WTC11 (cell line): ENCODE measurements at regions not wholly inside any gene's neighbourhood (a gene's known extent, or its start where the extent isn't known, plus 50 kb on each side); places are given as distances from the start of the nearest gene placed in this dataset.

Experiments
- ATAC-seq: fragments of 200-7000 bp; cut with Tn5 transposase; 2 replicates; pipeline ENCODE4 v1.10.0; 2021; ENCODE audit warnings: mild to moderate bottlenecking, moderate library complexity
- CTCF ChIA-PET: fragments of 300-600 bp; sonication (Branson Sonifier 250); formaldehyde crosslinking; loops from one replicate; lab custom pipeline; 2021; ENCODE audit warnings: antibody characterized with exemption; lab: Charles Lee
- POLR2A ChIA-PET: fragments of 350-600 bp; sonication (Branson Sonifier 250); formaldehyde crosslinking; loops from one replicate; lab custom pipeline; 2021; ENCODE audit warnings: antibody characterized with exemption; lab: Charles Lee
- DNase-seq: peaks from one replicate; pipeline ENCODE4 v3.0.0; 2021; ENCODE audit warnings: low spot score
- H3K27ac Mint-ChIP-seq: 2 replicates; pipeline ENCODE4 v1.8.0; 2021; ENCODE audit warnings: mixed read lengths
- H3K27me3 Mint-ChIP-seq: 2 replicates; pipeline ENCODE4 v1.8.0; 2021; ENCODE audit warnings: low read depth, mild to moderate bottlenecking, moderate library complexity, mixed read lengths
- H3K36me3 Mint-ChIP-seq: 2 replicates; pipeline ENCODE4 v1.8.0; 2021; ENCODE audit warnings: mixed read lengths
- H3K4me1 Mint-ChIP-seq: 2 replicates; pipeline ENCODE4 v1.8.0; 2022; ENCODE audit warnings: mixed read lengths
- H3K4me3 Mint-ChIP-seq: 2 replicates; pipeline ENCODE4 v1.8.0; 2021; ENCODE audit warnings: mild to moderate bottlenecking, moderate library complexity, mixed read lengths
- H3K9me3 Mint-ChIP-seq: 2 replicates; pipeline ENCODE4 v1.8.0; 2021; ENCODE audit warnings: mixed read lengths
- ATF2 ChIP-seq: sonication (generic); formaldehyde crosslinking; IDR thresholded peaks from 2 replicates; pipeline ENCODE4 v1.8.1; 2022; ENCODE audit warnings: low read depth, missing genetic modification reagents, borderline replicate concordance
- CREM ChIP-seq: sonication (generic); formaldehyde crosslinking; IDR thresholded peaks from 2 replicates; pipeline ENCODE4 v1.8.1; 2022; ENCODE audit warnings: mild to moderate bottlenecking, missing genetic modification reagents, moderate library complexity
- ELF4 ChIP-seq: sonication (generic); formaldehyde crosslinking; IDR thresholded peaks from 2 replicates; pipeline ENCODE4 v1.8.1; 2022; ENCODE audit warnings: low read depth, mild to moderate bottlenecking, moderate library complexity, missing genetic modification reagents
- FOXJ3 ChIP-seq: sonication (generic); formaldehyde crosslinking; IDR thresholded peaks from 2 replicates; pipeline ENCODE4 v1.9.0; 2021; ENCODE audit warnings: missing genetic modification reagents, mild to moderate bottlenecking, borderline replicate concordance
- FOXP4 ChIP-seq: sonication (generic); formaldehyde crosslinking; IDR thresholded peaks from 2 replicates; pipeline ENCODE4 v1.8.0; 2022; ENCODE audit warnings: mild to moderate bottlenecking, missing genetic modification reagents
- JUN ChIP-seq: sonication (generic); formaldehyde crosslinking; IDR thresholded peaks from 2 replicates; pipeline ENCODE4 v1.8.0; 2023; ENCODE audit warnings: mild to moderate bottlenecking, missing genetic modification reagents
- NFATC4 ChIP-seq: fragments of 250-450 bp; sonication (Bioruptor Pico); IDR thresholded peaks from 2 replicates; pipeline ENCODE4 v1.9.0; 2021; ENCODE audit warnings: mild to moderate bottlenecking
- NFYB ChIP-seq: sonication (generic); formaldehyde crosslinking; conservative IDR thresholded peaks from 2 replicates; pipeline ENCODE4 v1.8.0; 2022; ENCODE audit warnings: low read depth, missing genetic modification reagents
- PRDM15 ChIP-seq: sonication (generic); formaldehyde crosslinking; IDR thresholded peaks from 2 replicates; pipeline ENCODE4 v1.8.0; 2022; ENCODE audit warnings: missing genetic modification reagents
- PRRX2 ChIP-seq: fragments of 250-450 bp; sonication (Bioruptor Pico); IDR thresholded peaks from 2 replicates; pipeline ENCODE4 v1.8.0; 2021; ENCODE audit warnings: mild to moderate bottlenecking
- SOX15 ChIP-seq: fragments of 250-450 bp; sonication (Bioruptor Pico); IDR thresholded peaks from 2 replicates; pipeline ENCODE4 v1.9.0; 2021; ENCODE audit warnings: mild to moderate bottlenecking
- USF1 ChIP-seq: sonication (generic); formaldehyde crosslinking; IDR thresholded peaks from 2 replicates; pipeline ENCODE4 v1.8.0; 2022; ENCODE audit warnings: mild to moderate bottlenecking, missing genetic modification reagents
- ZBTB21 ChIP-seq: sonication (generic); formaldehyde crosslinking; IDR thresholded peaks from 2 replicates; pipeline ENCODE4 v1.8.1; 2023; ENCODE audit warnings: mild to moderate bottlenecking, missing genetic modification reagents, borderline replicate concordance
- ZNF138 ChIP-seq: sonication (generic); formaldehyde crosslinking; conservative IDR thresholded peaks from 2 replicates; pipeline ENCODE4 v1.8.1; 2022; ENCODE audit warnings: mild to moderate bottlenecking, moderate library complexity, missing genetic modification reagents
- ZNF263 ChIP-seq: sonication (generic); formaldehyde crosslinking; IDR thresholded peaks from 2 replicates; pipeline ENCODE4 v1.8.1; 2022; ENCODE audit warnings: low read depth, mild to moderate bottlenecking, moderate library complexity, missing genetic modification reagents
- ZNF512 ChIP-seq: sonication (generic); formaldehyde crosslinking; IDR thresholded peaks from 2 replicates; pipeline ENCODE4 v1.8.1; 2022; ENCODE audit warnings: missing genetic modification reagents, borderline replicate concordance
- TF ChIP-seq, protein P1 (sequence below): sonication (generic); formaldehyde crosslinking; conservative IDR thresholded peaks from 2 replicates; pipeline ENCODE4 v1.8.1; 2023; ENCODE audit warnings: mild to moderate bottlenecking, low read depth, missing genetic modification reagents, moderate library complexity
- TF ChIP-seq, protein P2 (sequence below): sonication (generic); formaldehyde crosslinking; IDR thresholded peaks from 2 replicates; pipeline ENCODE4 v1.8.0; 2023; ENCODE audit warnings: mild to moderate bottlenecking, missing genetic modification reagents

DNA sequence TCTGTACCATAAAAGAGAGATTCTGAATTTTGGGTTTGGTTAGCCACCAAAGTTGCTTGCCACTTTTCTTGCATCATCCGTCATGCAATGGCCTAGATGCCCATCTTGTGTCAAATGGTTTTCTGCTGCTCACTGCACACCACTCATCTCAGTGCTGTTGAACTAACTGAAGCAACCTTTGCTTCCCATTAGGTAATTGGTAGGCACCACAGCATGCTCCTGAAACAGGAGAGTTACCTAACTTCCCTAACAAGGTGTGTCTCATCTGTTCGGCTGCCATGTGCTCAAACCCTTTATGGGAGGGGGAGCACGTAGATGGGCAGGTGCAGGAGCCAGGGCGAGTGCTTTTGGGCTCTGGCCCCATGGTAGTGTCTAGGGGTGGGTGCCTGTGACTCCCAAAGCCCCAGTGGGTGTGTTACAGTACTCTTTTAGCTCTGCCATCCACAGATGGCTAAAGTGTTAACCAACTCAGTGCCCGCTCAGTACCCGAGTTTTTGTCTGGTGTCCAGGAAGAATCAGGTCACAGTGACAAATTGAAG, 147.4 kb upstream of the SPACA1 start:
- DNase-seq (no peak), ATAC-seq (no peak)
- ChIA-PET POLR2A (no interaction called here), CTCF (no interaction called here)
- H3K36me3 Mint-ChIP-seq: no peaks in the 10 kb centered on the region
- H3K27ac Mint-ChIP-seq: no peak overlapping the region
- H3K4me3 Mint-ChIP-seq: no peak overlapping the region
- peaks cover 11% of the 10 kb centered on the region for H3K27me3 Mint-ChIP-seq
- TF ChIP-seq ATF2 (no peak), JUN (CRISPR knock-in tag) (no peak), ELF4 (CRISPR knock-in tag) (no peak), PRDM15 (CRISPR knock-in tag) (no peak), NFATC4 (CRISPR knock-in tag) (no peak), ZNF512 (CRISPR knock-in tag) (no peak), USF1 (CRISPR knock-in tag) (no peak), CREM (no peak)
- TF ChIP-seq, protein P1, sequence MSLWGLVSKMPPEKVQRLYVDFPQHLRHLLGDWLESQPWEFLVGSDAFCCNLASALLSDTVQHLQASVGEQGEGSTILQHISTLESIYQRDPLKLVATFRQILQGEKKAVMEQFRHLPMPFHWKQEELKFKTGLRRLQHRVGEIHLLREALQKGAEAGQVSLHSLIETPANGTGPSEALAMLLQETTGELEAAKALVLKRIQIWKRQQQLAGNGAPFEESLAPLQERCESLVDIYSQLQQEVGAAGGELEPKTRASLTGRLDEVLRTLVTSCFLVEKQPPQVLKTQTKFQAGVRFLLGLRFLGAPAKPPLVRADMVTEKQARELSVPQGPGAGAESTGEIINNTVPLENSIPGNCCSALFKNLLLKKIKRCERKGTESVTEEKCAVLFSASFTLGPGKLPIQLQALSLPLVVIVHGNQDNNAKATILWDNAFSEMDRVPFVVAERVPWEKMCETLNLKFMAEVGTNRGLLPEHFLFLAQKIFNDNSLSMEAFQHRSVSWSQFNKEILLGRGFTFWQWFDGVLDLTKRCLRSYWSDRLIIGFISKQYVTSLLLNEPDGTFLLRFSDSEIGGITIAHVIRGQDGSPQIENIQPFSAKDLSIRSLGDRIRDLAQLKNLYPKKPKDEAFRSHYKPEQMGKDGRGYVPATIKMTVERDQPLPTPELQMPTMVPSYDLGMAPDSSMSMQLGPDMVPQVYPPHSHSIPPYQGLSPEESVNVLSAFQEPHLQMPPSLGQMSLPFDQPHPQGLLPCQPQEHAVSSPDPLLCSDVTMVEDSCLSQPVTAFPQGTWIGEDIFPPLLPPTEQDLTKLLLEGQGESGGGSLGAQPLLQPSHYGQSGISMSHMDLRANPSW (CRISPR knock-in tag): no peak
- peaks cover 43% of the 10 kb centered on the region for H3K4me1 Mint-ChIP-seq
- H3K9me3 Mint-ChIP-seq: no peaks in the 10 kb centered on the region

DNA sequence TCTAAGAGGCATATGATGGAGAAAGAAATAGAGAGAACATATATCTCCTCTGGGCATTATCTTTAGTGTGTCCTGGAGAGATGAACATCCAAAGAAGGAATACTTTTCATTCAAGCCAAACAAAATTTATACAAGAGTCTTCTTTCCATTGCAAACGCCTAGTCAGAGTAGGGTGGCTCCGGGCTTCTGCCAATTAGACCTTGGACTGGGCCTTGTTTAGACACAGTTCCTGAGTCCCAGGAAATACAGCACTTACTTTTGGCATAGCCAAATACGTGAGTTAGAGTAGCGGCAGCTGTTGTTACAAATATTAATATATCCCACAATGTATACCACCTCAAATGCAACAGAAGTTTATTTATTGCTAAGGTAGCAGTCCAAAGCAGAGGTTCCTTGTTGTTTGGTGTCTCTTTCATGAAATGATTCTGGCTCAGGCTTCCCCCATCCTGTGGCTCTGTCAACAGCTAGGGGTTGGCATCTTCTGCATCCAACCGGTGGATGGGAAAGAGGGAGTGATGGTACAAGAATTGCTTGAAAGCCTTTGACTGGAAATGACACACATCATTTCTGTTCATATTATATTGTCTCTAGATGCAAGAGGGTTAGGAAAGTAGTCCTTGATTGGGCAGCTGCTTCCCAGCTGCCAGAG, 148.0 kb upstream of the SPACA1 start:
- Mint-ChIP-seq H3K9me3 (no peaks in the 10 kb centered on the region), H3K4me1 (peaks cover 37% of the 10 kb centered on the region), H3K27me3 (peaks cover 11% of the 10 kb centered on the region), H3K36me3 (no peaks in the 10 kb centered on the region), H3K4me3 (no peak overlapping the region), H3K27ac (no peak overlapping the region)
- no peak for TF ChIP-seq PRRX2 (CRISPR knock-in tag)
- TF ChIP-seq FOXJ3 (CRISPR knock-in tag): no peak
- TF ChIP-seq, protein P2, sequence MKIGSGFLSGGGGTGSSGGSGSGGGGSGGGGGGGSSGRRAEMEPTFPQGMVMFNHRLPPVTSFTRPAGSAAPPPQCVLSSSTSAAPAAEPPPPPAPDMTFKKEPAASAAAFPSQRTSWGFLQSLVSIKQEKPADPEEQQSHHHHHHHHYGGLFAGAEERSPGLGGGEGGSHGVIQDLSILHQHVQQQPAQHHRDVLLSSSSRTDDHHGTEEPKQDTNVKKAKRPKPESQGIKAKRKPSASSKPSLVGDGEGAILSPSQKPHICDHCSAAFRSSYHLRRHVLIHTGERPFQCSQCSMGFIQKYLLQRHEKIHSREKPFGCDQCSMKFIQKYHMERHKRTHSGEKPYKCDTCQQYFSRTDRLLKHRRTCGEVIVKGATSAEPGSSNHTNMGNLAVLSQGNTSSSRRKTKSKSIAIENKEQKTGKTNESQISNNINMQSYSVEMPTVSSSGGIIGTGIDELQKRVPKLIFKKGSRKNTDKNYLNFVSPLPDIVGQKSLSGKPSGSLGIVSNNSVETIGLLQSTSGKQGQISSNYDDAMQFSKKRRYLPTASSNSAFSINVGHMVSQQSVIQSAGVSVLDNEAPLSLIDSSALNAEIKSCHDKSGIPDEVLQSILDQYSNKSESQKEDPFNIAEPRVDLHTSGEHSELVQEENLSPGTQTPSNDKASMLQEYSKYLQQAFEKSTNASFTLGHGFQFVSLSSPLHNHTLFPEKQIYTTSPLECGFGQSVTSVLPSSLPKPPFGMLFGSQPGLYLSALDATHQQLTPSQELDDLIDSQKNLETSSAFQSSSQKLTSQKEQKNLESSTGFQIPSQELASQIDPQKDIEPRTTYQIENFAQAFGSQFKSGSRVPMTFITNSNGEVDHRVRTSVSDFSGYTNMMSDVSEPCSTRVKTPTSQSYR (CRISPR knock-in tag): no peak
- no peak for TF ChIP-seq SOX15 (CRISPR knock-in tag)
- TF ChIP-seq ZBTB21 (CRISPR knock-in tag): no peak
- no peak for TF ChIP-seq ELF4 (CRISPR knock-in tag)
- no peak for TF ChIP-seq ZNF263 (CRISPR knock-in tag)
- no peak for TF ChIP-seq NFYB (CRISPR knock-in tag)
- TF ChIP-seq ZNF138 (CRISPR knock-in tag): no peak
- TF ChIP-seq FOXP4 (CRISPR knock-in tag): no peak
- ATAC-seq (no peak), DNase-seq (no peak)
- ChIA-PET POLR2A (no interaction called here), CTCF (no interaction called here)
